NCI-H2029 treated with DMSO at 0.1 percent for 48 hours (cell line): ENCODE measurements at regions not wholly inside any gene's neighbourhood (a gene's known extent, or its start where the extent isn't known, plus 50 kb on each side); places are given as distances from the start of the nearest gene placed in this dataset.

Experiments used
- DNase-seq: peaks from one replicate; lab custom pipeline; 2025; lab: John Stamatoyannopoulos, UW

GRCh38 chr13:75945841-75946482 is 309.8 kb downstream of the LMO7 start:
- no peak for DNase-seq

GRCh38 chr13:75938811-75939560 is 302.9 kb downstream of the LMO7 start:
- no peak for DNase-seq

- no peak for DNase-seq
Observed at GRCh38 chr13:75936791-75937190, 300.7 kb downstream of the LMO7 start.

- no peak for DNase-seq
Observed at GRCh38 chr13:75935805-75936204, 299.7 kb downstream of the LMO7 start.

GRCh38 chr13:75934889-75935288 is 298.8 kb downstream of the LMO7 start:
- DNase-seq, result no peak

GRCh38 chr13:75932636-75933035 is 296.5 kb downstream of the LMO7 start:
- DNase-seq, result no peak

GRCh38 chr13:75931116-75931515 is 295.0 kb downstream of the LMO7 start:
- no peak for DNase-seq

- DNase-seq, result no peak
Observed at GRCh38 chr13:75929076-75929475, 292.9 kb downstream of the LMO7 start.

GRCh38 chr13:75927183-75927669 is 291.1 kb downstream of the LMO7 start:
- DNase-seq, result no peak

GRCh38 chr13:75920536-75920935 is 284.4 kb downstream of the LMO7 start:
- no peak for DNase-seq

- no peak for DNase-seq
Observed at GRCh38 chr13:75919660-75920199, 283.6 kb downstream of the LMO7 start.

- DNase-seq, result no peak
Observed at GRCh38 chr13:75915066-75915465, 278.9 kb downstream of the LMO7 start.

GRCh38 chr13:75913925-75914324 is 277.8 kb downstream of the LMO7 start:
- DNase-seq, result no peak

GRCh38 chr13:75910591-75910990 is 274.5 kb downstream of the LMO7 start:
- no peak for DNase-seq
